Amygdala (tissue), 56 donors: ENCODE measurements at regions not wholly inside any gene's neighbourhood (a gene's known extent, or its start where the extent isn't known, plus 50 kb on each side); places are given as distances from the start of the nearest gene placed in this dataset.
A peak's percentile ranks its signal among the peaks of the same experiment; 100 is the strongest.
"Not testable (repeated sequence)": the region's sequence is repeated elsewhere in the genome, so short reads cannot be mapped to it uniquely, and the experiment has no call there.

Experiments
- DNase-seq, 56 donors: peaks; one replicate each; lab custom pipeline; 2025; lab: John Stamatoyannopoulos, UW

GRCh38 chr7:64469673-64470072, 93.2 kb downstream of the ZNF680 start:
- DNase-seq: no peak

GRCh38 chr7:64465551-64465950, 97.3 kb downstream of the ZNF680 start:
- DNase-seq: no peak

GRCh38 chr7:64463636-64464375, 99.1 kb downstream of the ZNF680 start:
- DNase-seq: peak in 50 of 56 donors; percentile 0 to 80 (median 46)

GRCh38 chr7:64459858-64460257, 103.0 kb downstream of the ZNF680 start:
- DNase-seq: not testable (repeated sequence)

GRCh38 chr7:64433590-64433989, 119.8 kb downstream of the ZNF736 start:
- no peak for DNase-seq

- DNase-seq: no peak
Observed at GRCh38 chr7:64431838-64432237, 118.1 kb downstream of the ZNF736 start.

- peak in 2 of 56 donors; percentile 6 for DNase-seq
Observed at GRCh38 chr7:64429232-64429631, 115.5 kb downstream of the ZNF736 start.

GRCh38 chr7:64425436-64425835, 111.7 kb downstream of the ZNF736 start:
- not testable (repeated sequence) for DNase-seq

GRCh38 chr7:64407148-64407547, 93.4 kb downstream of the ZNF736 start:
- DNase-seq: no peak
